Stimulated activated CD4-positive, alpha-beta T cell treated with anti-CD3 and anti-CD28 coated beads, Interleukin-2, amount 100 ng/mL, for 48 hours (primary cell): ENCODE measurements at regions not wholly inside any gene's neighbourhood (a gene's known extent, or its start where the extent isn't known, plus 50 kb on each side); places are given as distances from the start of the nearest gene placed in this dataset.

Experiments used
- DNase-seq, 2 donors: peaks; one replicate each; pipeline ENCODE4 v3.0.0-alpha.2; 2020

DNA sequence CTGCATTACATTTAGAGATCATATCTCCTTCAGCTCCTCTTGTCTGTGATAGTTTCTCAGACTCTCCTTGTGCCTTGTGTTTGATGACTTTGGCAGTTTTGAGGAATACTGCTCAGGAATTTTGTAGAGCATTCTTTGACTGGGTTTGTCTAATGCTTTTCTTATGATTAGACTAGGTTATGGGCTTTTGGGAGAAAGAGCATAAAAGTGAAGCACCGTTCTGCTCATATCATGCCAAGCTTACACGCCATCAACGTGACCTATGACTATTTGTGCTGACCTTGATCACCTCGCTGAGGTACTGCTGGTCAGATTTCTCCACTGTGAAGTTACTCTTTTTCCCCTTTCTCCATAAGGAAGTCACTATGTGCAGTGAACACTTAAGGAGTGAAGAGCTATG is 256.0 kb downstream of the LY86 start:
- no peak for DNase-seq

DNA sequence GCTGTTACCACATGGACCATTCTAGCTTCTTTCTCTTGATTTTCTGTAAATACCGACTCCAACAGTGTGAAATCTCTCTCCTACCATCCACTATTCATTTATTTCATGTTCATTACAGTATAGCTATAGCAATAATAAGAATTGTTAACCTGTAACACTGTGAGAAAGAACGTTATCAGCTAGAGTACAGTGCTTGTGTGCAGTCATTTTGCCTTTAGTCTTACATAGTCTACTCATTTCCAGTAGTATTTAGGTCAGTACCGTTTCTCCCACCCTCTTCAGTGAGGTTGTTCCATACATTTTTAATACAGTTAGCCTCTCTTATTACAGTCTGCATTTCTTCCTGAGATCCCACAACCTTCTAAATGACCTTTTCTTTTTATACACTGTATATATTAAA is 257.1 kb downstream of the LY86 start:
- no peak for DNase-seq

DNA sequence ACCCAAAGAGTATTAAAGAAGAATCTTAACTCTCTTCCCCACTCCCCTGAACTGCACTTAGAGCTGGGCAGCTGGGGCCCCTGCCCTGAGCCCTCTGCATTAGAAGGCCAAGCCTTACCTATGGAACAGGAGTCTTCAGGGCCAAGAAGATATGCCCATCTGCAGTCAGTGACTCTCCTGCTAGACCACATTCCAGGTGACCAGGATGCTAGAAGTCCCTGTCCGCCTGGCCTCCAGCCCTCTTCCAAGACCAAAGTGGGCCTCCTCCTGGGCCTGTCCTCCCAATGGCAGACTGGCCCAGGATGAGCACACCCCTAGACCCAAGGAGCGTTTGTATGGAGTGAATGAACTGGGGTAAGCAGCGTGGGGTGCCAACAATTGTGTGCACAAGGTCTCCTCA is 259.1 kb downstream of the LY86 start:
- no peak for DNase-seq

DNA sequence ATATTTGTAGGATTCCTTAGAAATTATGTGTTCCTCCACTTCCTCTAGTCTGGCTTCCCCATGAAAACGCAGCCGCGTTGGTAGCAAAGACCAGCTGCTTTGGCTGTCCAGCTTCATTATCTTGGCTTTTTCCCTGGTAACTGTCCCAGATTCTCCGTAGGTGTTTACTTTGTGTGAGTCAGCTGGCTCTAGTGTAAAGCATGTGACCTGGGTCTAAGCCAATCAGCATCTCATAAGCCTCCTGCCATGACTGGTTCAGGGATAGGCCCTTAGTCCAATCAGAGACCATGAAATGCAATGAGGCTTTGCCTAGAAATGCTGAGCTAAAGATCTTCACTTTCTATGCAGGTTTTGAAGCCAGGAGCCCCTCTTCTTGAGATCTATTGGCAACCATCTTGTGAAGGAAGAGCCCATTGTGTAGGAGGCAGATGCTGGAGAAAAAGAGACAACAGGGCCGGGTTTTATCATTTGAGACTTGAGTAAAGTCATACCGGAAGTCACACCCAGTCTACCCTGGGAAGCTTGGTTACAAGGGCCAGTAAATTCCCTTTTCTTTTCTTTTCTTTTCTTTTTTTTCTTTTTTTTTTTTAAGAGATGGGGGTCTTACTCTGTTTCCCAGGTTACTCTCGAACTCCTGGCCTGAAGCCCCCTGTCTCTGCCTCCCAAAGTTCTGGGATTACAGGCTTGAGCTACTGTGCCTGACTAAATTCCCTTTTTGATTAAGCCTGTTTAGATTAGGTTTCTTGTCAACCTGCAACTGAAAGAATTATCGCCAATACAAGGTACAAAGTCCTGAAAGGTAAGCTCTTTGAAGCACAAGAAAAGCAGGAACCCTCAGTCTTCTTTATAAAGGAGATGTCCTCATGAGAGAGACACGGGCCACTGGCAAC is 256.5 kb upstream of the RREB1 start:
- DNase-seq: no peak

DNA sequence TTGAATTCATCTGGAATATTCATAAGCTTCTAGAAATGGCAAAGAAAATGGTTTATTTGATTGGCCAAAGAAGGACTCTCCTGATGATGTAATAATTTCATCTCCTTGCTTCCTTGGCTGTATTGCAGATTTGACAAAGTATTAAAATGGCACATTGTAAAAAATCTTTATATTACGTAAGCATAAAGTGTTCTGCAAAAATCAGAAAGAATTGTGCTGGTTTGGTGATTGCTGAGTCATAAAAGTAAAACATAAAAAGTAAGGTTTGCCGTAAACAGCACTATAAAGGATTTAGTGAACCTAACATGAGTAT is 255.9 kb upstream of the RREB1 start:
- no peak for DNase-seq

DNA sequence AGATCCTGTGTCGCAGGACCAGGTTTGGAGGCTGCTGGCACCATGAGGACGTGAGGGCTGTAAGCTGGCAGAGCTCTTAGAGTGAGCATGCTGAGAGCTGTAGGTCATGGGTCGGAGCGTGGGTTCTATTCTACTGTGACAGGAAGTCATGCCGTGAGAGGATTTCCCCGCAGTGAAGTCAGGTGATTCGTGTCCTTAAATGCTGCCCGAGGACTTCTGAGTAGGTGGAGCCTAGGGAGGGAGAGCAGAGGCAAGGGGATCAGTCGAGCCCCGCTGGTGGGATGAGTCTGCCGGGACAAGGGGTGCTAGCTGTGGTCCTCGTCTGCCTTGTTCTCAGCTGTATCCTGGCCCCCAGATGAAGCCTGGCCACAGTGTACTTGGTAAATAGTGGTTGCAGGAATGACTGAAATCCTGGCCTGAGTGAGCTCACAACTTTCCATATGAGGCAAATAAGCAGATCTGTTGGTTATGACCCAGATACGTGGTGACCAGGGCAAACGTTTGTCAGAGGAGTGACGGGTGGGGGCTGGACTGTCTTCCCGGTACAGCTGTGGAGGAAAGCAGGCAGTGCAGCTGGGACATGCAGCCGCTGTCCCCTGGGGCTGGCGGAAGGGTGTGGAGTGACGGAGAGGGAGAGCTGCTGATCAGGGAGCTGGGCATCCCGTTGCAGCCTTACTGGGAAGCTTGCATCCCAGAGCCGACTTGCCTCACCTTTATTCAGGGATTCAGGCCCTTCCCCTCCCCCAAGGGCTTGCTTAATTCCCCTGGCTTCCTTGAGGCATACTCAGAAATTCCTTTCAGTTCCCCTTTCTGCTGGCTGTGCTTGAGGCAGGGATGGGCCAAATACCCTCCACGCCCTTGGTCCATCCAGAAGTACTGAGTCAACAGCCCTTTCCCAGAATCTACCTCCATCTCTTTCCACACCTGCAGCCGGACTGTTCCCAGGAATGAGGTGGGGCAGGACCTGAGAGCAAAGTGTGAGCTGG is 250.9 kb upstream of the RREB1 start:
- DNase-seq: peak; percentile 43 to 58

DNA sequence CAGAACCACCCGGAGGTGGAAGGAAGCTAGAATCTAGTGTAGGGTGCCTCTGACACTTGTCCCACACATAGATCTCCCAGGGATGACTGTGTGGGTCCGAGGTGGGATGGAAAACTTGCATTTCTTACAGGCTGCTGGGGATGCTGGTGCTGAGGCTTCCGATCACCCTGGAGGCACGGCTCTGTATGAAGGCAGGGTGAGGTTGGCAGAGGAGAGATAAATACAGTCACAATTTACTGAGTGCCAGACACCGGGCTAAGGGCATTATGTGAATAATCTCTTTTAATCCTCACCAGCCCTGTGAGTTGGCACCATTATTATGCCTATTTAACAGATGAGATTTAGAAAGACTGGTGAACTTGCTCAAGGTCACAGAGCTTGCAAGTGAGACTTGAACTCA is 250.2 kb upstream of the RREB1 start:
- DNase-seq: no peak

DNA sequence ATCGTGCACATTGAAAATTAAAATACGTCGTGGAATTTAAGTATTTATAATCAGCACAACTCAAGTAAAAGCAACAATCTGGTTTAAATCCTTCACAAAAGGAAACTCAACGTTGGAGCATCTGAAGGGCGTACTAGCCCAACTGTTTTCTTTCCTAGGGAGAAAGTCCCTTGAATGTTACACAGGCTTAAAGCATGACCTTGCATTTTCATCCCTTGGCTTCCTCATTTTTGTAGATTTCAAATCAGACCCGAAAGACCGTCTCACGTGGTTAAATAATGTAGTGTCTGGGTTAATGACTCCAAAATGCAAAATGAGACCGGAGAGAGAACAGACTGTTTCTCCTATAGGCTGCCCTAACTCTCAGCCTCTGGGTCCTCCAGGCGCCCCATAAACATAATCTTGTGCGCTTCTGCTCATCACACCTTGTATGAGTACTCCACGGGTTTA is 249.2 kb upstream of the RREB1 start:
- DNase-seq: no peak

DNA sequence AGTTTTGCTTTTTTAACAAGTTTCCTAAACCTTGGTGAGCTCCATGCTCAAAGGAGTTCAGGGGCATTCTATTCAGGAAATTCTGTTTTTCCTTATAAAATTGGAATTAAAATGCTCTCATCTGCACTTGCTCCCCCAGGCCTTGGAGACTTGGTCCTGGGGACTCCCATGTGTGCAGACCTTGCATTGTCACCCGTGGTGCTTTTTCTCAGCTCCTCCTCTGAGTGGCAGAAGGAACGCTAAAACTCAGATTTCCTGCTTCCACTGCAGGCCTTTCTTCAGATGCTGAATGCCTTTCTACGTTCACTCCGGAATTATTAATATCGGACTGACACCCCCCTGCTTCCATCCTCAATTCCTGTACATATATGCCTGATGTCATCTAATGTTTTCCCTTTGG is 248.7 kb upstream of the RREB1 start:
- no peak for DNase-seq

DNA sequence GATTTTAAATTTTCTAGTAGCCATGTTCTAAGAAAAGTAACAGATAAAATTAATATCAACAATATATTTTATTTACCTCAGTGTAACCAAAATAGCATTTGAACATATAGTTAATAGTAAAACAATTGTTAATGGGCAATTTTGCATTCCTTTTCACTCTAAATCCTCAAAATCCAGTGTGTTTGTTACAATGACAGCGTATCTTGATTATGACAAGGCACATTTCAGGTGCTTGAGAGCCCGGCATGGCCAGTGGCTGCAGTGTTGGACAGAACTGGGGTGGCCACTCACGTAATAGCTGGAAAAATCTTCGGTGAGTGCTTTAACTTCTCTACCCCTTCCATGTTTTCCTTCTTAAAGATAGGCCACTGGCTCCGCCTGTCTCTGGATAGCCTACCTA is 248.0 kb upstream of the RREB1 start:
- no peak for DNase-seq

DNA sequence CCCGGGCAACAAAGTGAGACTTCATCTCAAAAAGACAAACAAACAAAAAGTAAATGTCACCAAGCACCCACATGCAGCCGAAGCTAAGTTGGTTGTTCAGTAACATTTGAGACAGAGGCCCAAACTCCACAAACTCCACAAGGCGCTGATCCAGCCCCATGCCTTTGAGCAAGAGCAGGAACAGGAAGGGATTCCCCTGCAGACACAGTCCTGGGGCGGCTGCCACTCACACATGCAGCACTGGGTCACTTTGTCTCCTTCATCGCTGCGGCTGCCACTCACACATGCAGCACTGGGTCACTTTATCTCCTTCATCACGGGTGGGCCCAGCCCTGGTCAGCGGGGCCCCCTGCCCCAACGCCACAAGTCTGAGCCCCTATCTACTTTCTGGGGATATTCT is 246.9 kb upstream of the RREB1 start:
- no peak for DNase-seq

DNA sequence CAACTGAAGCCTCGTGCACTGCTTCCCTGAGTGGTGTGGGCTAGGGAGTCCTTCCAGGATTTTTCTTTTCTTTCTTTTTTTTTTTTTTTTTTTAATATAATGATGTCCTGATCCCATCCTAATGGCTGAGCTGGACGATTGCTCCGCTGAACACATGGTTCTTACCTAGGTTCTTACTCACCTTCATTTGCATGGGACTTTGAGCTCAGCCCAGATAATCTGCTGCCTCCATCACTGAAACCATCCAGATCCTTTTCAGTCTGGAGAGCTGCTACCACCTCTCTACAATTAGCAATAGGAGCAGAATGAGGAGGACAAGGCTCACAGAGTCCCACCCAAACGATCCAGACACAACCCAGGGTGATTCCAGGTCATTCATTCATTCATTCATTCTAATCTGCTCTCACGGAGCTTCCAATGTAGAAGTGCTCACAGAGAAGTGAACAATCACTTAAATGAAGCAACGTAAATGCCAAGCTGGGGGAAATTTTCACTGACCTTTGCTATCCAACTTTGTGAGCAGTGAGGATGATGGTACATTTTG is 246.3 kb upstream of the RREB1 start:
- no peak for DNase-seq

DNA sequence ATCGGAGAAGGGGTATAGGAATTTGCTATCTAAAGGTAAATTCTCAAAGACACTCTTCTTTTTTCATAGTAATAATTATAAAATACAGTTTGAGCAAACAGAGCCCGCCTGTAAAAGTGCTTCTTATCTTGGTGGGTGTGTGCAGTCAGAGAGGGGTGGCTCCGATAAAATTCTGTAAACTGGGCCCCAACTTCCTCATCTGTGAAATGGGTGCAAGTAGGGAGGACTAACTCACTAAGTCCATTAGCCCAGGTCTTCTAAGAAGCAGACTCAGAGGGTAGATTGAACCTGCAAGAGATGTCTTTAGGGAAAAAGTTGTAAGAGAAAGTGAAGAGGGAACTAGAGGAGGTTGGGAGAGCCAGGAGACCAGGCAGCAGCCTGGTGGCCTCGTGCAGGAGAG is 245.8 kb upstream of the RREB1 start:
- DNase-seq: no peak

DNA sequence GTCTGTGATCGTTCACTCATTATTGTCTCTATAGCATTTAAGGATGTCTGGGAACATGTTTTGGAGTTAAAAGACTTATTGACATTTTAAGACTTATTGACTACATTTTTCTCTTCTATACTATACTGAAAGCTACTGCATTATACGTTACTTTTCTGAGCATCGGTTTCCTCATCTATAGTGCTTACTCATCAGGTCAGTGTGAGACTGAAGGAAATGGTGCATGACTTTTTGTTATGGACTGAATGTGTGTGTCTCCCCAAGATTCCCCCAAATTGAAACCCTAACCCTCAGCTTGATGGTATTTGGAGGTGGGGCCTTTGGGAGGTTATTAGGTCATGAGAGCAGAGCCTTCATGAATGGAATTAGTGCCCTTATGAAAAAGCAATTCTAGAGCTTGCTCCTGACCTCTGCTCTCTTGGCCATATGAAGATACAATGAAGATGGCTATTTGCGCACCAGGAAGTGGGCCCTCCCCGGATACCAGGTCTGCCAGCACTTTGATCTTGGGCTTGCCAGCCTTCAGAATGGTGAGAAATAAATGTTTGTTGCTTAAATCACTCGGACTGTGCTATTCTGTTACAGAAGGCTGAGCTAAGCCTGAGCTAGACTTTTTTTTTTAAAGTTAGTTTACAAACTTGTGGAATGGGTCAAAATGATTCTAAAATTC is 243.7 kb upstream of the RREB1 start:
- DNase-seq: no peak

DNA sequence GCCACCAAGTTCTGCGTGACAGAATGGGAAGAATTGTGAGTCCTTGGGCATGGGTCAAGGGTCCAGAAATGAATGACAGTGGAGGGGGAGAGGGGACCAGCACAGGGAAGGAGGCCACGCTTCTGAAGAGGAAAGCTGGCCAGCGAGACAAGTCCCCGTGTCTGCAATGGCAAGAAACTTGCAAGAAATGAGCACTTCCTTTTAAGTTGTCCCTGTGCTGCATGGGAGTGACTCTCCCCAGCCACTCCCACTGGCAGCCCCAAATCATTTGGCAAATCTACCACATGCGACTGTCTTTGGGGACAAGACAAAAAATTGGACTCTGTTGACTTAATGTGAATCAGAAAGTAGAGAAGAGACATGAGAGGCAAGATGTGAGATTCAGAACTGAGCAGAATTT is 242.2 kb upstream of the RREB1 start:
- no peak for DNase-seq

DNA sequence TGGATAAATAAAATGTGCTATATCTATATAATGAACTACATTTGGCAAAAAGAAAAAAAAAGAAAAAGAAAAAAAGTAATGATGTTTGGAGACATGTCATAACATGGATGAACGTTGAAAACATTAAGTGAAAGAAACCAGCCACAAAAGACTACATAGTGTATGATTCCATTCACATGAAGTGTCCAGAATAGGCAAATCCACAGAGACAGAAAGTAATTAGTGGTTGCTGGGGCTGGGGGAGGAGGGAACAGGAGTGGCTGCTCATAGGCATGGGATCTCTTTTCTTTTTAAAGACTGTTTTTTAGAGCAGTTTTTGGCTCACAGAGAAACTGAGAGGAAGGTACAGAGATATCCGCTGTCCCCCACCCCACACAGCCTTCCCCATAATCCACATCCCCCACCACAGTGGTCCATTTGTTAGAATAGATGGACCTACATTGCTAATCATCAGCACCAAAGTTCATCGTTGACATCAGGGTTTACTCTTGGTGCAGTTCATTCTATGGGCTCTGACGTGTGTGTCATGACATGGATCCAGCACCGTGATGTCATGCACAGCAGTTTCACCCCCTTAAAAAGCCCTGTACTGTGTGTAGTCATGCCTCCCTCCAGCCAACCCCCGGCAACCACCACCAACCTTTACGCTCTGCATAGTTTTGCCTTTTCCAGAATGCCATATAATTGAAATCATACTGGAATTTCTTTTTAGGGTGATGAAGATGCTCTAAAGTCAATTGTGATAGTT is 240.9 kb upstream of the RREB1 start:
- DNase-seq: no peak

DNA sequence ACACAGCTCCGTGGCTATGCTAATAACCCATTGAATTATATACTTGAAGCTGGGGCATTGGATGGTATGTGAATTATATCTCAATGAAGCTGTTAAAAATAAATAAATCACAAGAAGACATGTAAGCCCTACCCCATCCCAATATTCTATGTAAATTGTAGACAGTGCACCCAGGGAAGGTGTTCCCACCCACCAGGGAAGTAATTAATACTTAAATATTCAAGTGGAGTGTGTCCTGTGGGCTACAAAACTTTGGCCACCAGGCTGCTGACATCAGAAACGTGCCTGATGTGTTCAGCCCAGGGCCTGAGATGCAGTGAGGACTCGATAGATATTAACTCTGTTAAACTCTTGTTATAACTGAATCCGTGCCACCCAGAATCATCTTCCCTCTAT is 240.4 kb upstream of the RREB1 start:
- no peak for DNase-seq

DNA sequence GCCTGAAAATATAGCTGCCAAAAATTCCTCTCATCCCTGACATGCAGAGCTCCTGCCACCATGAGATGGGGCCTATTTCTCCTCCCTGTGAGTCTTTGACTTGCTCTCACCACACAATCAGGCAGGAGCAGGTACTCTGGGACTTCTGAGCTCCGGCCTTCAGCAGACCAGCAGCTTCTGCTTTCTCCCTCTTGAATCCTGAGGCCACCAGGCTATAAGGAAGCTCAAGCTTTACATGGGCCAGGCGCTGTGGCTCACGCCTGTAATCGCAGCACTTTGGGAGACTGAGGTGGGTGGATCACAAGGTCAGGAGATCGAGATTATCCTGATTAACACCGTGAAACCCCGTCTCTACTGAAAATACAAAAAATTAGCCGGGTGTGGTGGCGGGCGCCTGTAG is 238.7 kb upstream of the RREB1 start:
- no peak for DNase-seq

DNA sequence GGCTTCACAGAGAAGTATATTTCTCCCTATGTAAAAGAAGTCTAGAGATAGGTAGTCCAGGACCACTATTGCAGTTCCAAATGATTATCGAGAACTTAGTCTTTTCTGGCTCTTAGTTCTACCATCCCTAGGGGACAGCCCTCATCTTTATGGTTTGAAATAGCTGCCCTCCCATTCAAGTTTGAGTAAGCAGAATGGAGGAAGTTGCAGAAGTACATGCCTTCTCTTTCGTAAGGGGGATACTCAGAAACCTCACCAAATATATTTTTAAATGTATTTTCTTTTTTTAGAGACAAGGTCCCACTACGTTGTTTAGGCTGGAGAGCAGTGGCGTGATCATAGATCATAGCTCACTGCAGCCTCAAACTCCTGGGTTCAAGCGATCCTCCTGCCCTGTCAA is 236.8 kb upstream of the RREB1 start:
- DNase-seq: no peak

DNA sequence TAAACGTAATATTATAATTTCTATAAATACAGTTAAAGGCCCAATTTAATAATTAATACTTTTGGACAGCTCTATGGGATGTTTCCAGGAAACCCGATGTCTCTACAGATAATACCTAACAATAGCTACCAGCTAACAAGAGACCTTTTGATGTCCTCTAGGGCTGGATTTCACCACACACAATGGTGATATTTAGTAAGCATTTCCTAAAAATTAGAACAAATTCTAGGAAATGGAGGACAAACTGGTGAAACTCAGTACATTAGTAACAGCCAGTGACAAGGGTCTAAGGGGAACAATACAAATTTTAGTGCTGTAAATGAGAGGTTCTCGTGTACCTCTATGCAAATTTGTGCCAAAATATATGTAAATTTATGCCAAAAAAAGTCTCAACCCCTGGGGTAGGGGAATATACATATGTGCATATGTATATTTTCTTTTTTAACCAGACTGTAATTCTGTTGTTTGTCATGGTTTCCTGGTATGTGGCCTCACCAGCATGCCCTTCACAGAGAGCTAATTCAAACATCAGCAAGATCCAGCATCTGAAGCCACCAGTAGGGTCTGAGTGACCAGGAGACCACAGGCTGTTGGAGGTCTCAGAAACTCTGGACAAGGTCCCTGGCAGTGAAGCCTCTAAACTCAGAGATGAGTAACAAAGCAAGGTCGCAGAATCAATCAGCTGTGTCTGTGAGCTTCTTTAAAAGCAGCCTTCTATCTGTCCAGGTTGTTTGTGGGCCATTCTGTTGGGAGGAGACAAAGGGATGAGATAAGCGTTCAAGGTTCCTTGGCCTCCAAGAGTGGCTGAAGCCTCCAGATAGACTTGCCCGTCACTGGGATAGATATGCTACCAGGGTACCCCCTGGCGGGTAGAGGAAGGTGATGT is 235.1 kb upstream of the RREB1 start:
- DNase-seq: no peak

DNA sequence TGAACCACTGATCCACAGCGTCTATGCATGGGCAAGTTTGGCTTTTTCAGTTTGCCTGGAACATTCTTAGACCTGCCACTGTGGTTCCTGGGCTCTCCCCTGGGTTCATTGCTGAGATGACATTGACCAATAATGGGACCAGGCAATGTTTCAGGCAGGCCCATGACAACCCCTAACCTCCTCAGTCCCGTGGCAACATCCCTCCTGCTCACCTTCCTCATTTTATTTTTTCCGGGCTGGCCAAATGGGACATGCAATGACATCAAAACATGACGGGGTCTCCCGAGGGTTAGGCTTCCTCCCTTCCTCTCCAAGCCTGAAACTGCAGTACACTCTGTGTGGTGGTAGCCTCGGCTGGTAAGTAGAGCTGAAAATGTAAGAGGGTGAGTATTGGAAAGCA is 234.0 kb upstream of the RREB1 start:
- DNase-seq: no peak
